HG03060 (cell line): ENCODE measurements at regions not wholly inside any gene's neighbourhood (a gene's known extent, or its start where the extent isn't known, plus 50 kb on each side); places are given as distances from the start of the nearest gene placed in this dataset.
A peak's percentile ranks its signal among the peaks of the same experiment; 100 is the strongest.
"Not testable (repeated sequence)": the region's sequence is repeated elsewhere in the genome, so short reads cannot be mapped to it uniquely, and the experiment has no call there.

ENCODE experiments used
- ATAC-seq: cut with Tn5 transposase; IDR thresholded peaks from one replicate; pipeline ENCODE4 v1.9.1; 2021; ENCODE audit warnings: low read depth, moderate number of reproducible peaks; ENCODE audit not compliant: unreplicated experiment

- ATAC-seq: no peak
These were observed 144.1 kb upstream of the RBBP8 start for GRCh38 chr18:22789052-22789451.

- no peak for ATAC-seq
These were observed 143.5 kb upstream of the RBBP8 start for GRCh38 chr18:22789600-22789999.

GRCh38 chr18:22790545-22791309, 142.4 kb upstream of the RBBP8 start:
- no peak for ATAC-seq

GRCh38 chr18:22791310-22791610, 141.9 kb upstream of the RBBP8 start:
- ATAC-seq: no peak

- ATAC-seq: no peak
These were observed 137.0 kb upstream of the RBBP8 start for GRCh38 chr18:22796113-22796512.

- ATAC-seq: no peak
These were observed 132.6 kb upstream of the RBBP8 start for GRCh38 chr18:22800551-22800951.

- no peak for ATAC-seq
These were observed 119.3 kb upstream of the RBBP8 start for GRCh38 chr18:22813648-22814328.

GRCh38 chr18:22814329-22814703, 118.8 kb upstream of the RBBP8 start:
- ATAC-seq: no peak

- ATAC-seq: no peak
These were observed 116.6 kb upstream of the RBBP8 start for GRCh38 chr18:22816266-22817176.

- no peak for ATAC-seq
These were observed 115.3 kb upstream of the RBBP8 start for GRCh38 chr18:22817844-22818243.

GRCh38 chr18:22822024-22822423, 111.1 kb upstream of the RBBP8 start:
- ATAC-seq: no peak

GRCh38 chr18:22822841-22823508, 110.2 kb upstream of the RBBP8 start:
- peak; percentile 88 for ATAC-seq

- ATAC-seq: no peak
These were observed 106.4 kb upstream of the RBBP8 start for GRCh38 chr18:22826726-22827125.

- no peak for ATAC-seq
These were observed 105.9 kb upstream of the RBBP8 start for GRCh38 chr18:22827216-22827615.

- ATAC-seq: no peak
These were observed 105.4 kb upstream of the RBBP8 start for GRCh38 chr18:22827741-22828140.

- ATAC-seq: no peak
These were observed 105.0 kb upstream of the RBBP8 start for GRCh38 chr18:22828171-22828570.

- not testable (repeated sequence) for ATAC-seq
These were observed 104.5 kb upstream of the RBBP8 start for GRCh38 chr18:22828583-22828982.

- ATAC-seq: no peak
These were observed 103.3 kb upstream of the RBBP8 start for GRCh38 chr18:22829781-22830180.

GRCh38 chr18:22830511-22830910, 102.6 kb upstream of the RBBP8 start:
- ATAC-seq: no peak

GRCh38 chr18:22831441-22831904, 101.7 kb upstream of the RBBP8 start:
- ATAC-seq: no peak

- ATAC-seq: no peak
These were observed 96.2 kb upstream of the RBBP8 start for GRCh38 chr18:22836932-22837331.
